Pancreas (tissue), 10 donors: ENCODE measurements at regions not wholly inside any gene's neighbourhood (a gene's known extent, or its start where the extent isn't known, plus 50 kb on each side); places are given as distances from the start of the nearest gene placed in this dataset.

ENCODE experiments used
- ATAC-seq, 4 donors: fragments of 200-7000 bp; cut with Tn5 transposase; one replicate each; pipeline versions ENCODE4 v1.8.0 to v1.9.1; 2020; ENCODE audit warnings: mild to moderate bottlenecking in 4 of 4, moderate library complexity in 4 of 4
- DNase-seq, 6 donors: peaks; one replicate each; pipeline ENCODE4 v3.0.0-alpha.2; 2020
- FAIRE-seq: peaks from 2 replicates; lab custom pipeline; 2012; peaks lifted over from hg19 to GRCh38; lab: Jason Lieb, UNC
- H3K27ac ChIP-seq, 4 donors: fragments of 200-600 bp; sonication (generic); 1 replicate in 3 of 4; 2 replicates in 1 of 4; pipeline versions ENCODE4 v1.5.0 to v1.8.0; 2020
- H3K27me3 ChIP-seq, 4 donors: fragments of 200-600 bp; one replicate each; pipeline ENCODE4 v1.8.0; 2021
- H3K36me3 ChIP-seq, 3 donors: fragments of 200-600 bp; sonication (generic) in 1 of 3; one replicate each; pipeline versions ENCODE4 v1.5.0 to v1.8.0; 2020 to 2021
- H3K4me1 ChIP-seq, 3 donors: fragments of 200-600 bp; one replicate each; pipeline ENCODE4 v1.8.0; 2021
- H3K4me3 ChIP-seq, 4 donors: fragments of 200-600 bp; sonication (generic) in 2 of 4; one replicate each; pipeline versions ENCODE4 v1.5.0 to v1.8.0; 2020 to 2021
- H3K9me3 ChIP-seq, 4 donors: fragments of 200-600 bp; one replicate each; pipeline ENCODE4 v1.8.0; 2021
- WGBS, 2 donors: extraction: QIAGEN DNeasy Blood & Tissue Kit; methylation state at CpG; one replicate each; pipeline ENCODE4 v1.1.7; 2013; 5-methylcytosine and 5-hydroxymethylcytosine counted together
- intact Hi-C, 3 donors: fragments of 100-400 bp; cut with DNase I; formaldehyde crosslinking; loops; one replicate each; pipeline versions ENCODE4 v1.11.1 to v1.14.2; 2022
- TF ChIP-seq, protein P1 (sequence below), 4 donors: fragments of 200-600 bp; sonication (generic) in 3 of 4; IDR thresholded peaks; one replicate each; pipeline versions ENCODE4 v1.5.0 to v1.8.0; 2021; ENCODE audit warnings: antibody characterized with exemption in 4 of 4
- donor health status: healthy with polysubstance abuse.
- donor health status: DM: no; HTN: no; CAD: no; lungs with moderate emphysema.
- donor health status: DM: no; HTN: no; CAD: no.
- donor health status: control.
- donor health status: control.
- donor health status: Bipolar disorder and iron deficiency.
- donor health status: DM: yes; HTN: yes; CAD: no.
- donor health status: DM: no; HTN: no; CAD: no.
- donor health status: DM: no; HTN: no; CAD: no.
- donor health status: DM: yes; HTN: yes; CAD: no.

DNA sequence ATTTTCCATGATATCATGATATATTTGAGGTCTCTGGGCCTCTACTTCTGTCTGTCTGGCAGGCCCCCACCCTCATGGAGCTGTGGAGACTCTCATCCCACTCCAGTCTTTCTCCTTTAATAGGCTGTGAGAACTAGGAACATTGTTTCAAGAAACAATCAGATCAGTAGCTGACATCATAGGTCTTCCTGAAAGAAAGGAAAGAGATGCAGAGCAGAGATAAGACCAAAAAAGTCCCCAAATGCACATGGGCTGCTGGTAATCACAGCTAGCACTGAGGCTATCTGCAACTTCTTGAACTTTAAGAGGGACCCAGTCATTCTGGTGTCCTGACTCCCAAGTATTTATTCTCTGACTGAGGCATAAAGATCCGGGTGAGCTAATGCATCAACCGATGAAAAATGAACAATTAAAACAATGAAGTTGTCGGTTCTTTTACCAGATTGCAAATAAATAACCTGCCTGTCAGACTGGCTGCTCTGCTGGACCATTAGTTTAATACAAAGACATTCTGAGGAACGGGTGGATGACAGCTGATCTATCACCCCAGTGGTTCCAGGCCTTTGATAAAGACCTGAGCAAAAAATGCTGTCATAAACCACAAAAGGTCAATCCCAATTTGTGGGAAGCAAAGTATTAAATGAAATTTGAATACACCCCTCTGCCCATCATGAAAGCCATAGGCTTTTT lies 780.8 kb upstream of the GOLIM4 start:
- intact Hi-C loops = no loop called here
- H3K4me3 ChIP-seq = no peak overlapping the region
- 45 to 52% methylated on average over 4 of the region's 4 CpGs for WGBS, 2 donors
- peaks cover 6 to 18% (median 8%) of the 10 kb centered on the region in 3 donors for H3K4me1 ChIP-seq
- FAIRE-seq (no peak), ATAC-seq (no peak), DNase-seq (no peak)
- no peaks in the 10 kb centered on the region for H3K36me3 ChIP-seq
- no peaks in the 10 kb centered on the region for H3K27me3 ChIP-seq
- no peak overlapping the region for H3K27ac ChIP-seq
- no peaks in the 10 kb centered on the region for H3K9me3 ChIP-seq
- TF ChIP-seq, protein P1, sequence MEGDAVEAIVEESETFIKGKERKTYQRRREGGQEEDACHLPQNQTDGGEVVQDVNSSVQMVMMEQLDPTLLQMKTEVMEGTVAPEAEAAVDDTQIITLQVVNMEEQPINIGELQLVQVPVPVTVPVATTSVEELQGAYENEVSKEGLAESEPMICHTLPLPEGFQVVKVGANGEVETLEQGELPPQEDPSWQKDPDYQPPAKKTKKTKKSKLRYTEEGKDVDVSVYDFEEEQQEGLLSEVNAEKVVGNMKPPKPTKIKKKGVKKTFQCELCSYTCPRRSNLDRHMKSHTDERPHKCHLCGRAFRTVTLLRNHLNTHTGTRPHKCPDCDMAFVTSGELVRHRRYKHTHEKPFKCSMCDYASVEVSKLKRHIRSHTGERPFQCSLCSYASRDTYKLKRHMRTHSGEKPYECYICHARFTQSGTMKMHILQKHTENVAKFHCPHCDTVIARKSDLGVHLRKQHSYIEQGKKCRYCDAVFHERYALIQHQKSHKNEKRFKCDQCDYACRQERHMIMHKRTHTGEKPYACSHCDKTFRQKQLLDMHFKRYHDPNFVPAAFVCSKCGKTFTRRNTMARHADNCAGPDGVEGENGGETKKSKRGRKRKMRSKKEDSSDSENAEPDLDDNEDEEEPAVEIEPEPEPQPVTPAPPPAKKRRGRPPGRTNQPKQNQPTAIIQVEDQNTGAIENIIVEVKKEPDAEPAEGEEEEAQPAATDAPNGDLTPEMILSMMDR (IDR thresholded peaks at IDR 0.05) = no peak

GRCh38 chr3:168872826-168873225 lies 777.1 kb upstream of the GOLIM4 start:
- FAIRE-seq = no peak

DNA sequence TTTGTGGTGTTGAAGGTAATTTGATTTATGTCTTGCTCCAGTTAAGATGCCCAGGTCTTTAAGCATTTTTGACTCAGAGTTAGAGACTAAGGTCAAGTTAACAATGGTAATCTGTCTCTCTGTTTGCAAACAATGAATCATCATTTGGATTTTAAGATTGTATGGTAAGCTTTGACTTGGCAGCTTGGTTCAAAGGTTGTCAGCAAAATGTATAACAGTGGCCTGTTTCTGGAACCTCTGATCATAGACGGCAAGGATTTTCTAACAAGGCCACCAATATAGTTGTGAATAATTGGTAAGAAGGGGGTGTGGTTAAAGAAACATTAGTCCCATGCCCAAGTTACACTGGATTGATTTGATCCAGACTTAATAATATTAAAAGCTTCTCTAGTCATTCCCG lies 775.2 kb upstream of the GOLIM4 start:
- no peak for FAIRE-seq
- H3K4me1 ChIP-seq = peaks cover 0 to 17% (median 10%) of the 10 kb centered on the region in 3 donors
- TF ChIP-seq, protein P1 (IDR thresholded peaks at IDR 0.05) = no peak
- intact Hi-C loops = no loop called here
- no peaks in the 10 kb centered on the region for H3K9me3 ChIP-seq
- H3K4me3 ChIP-seq = no peak overlapping the region
- WGBS, 2 donors = 49 to 53% methylated on average over 2 of the region's 2 CpGs
- H3K36me3 ChIP-seq = no peaks in the 10 kb centered on the region
- DNase-seq = peak in 1 of 6 donors; percentile 19
- H3K27ac ChIP-seq = no peak overlapping the region
- ATAC-seq = peak; percentile 77 to 90 (median 84)
- no peaks in the 10 kb centered on the region for H3K27me3 ChIP-seq

More at GRCh38 chr3:168872826-168873225, 777.1 kb upstream of the GOLIM4 start:
- no peak for DNase-seq
- ATAC-seq = no peak
- H3K4me1 ChIP-seq = peaks cover 3 to 20% (median 13%) of the 10 kb centered on the region in 3 donors
- no peaks in the 10 kb centered on the region for H3K36me3 ChIP-seq
- TF ChIP-seq, protein P1 (IDR thresholded peaks at IDR 0.05) = no peak
- no peaks in the 10 kb centered on the region for H3K9me3 ChIP-seq
- H3K27me3 ChIP-seq = no peaks in the 10 kb centered on the region
- intact Hi-C loops = no loop called here
- H3K27ac ChIP-seq = no peak overlapping the region
- H3K4me3 ChIP-seq = no peak overlapping the region
- 69 to 73% methylated on average over 3 of the region's 3 CpGs for WGBS, 2 donors

DNA sequence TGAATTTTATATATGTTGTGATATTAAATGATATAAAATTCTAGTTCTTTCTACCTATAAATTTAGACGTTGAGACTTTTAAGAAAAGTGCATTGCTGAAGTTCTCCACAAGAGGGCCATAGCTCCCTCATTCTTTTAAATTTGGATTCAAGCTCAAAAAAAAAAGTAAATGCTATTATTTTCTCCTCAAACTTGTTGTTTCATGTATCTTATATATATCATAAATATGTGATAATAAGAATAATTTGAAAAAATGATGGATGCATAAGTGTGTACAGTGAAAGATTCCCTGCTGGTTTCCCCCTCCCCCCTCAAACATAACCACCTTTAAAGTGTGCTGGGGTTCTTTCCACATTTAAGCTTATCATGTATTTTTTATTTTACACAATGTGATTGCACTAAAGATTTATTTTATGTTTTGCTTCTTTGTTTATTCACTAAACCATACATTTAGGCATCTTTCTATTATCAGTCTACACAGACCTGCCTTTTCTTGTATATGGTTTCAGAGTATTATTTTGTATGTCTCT lies 769.4 kb upstream of the GOLIM4 start:
- FAIRE-seq (peak; percentile 91), ATAC-seq (peak; percentile 56 to 75 (median 60)), DNase-seq (no peak)
- TF ChIP-seq, protein P1 (IDR thresholded peaks at IDR 0.05) = peak in 3 of 4 donors; percentile 53 to 65 (median 63)
- H3K27ac ChIP-seq = peak overlapping the region in 2 of 4 donors; percentile 33 to 56
- intact Hi-C loops = no loop called here
- peaks cover 0 to 11% (median 4%) of the 10 kb centered on the region in 3 donors for H3K4me1 ChIP-seq
- WGBS, 2 donors = 0 to 1% methylated on average over 1 of the region's 1 CpG
- no peaks in the 10 kb centered on the region for H3K36me3 ChIP-seq
- peak overlapping the region in 2 of 4 donors; percentile 21 to 35 for H3K4me3 ChIP-seq
- H3K9me3 ChIP-seq = no peaks in the 10 kb centered on the region
- H3K27me3 ChIP-seq = no peaks in the 10 kb centered on the region
